H1 (cell line): ENCODE measurements at regions not wholly inside any gene's neighbourhood (a gene's known extent, or its start where the extent isn't known, plus 50 kb on each side); places are given as distances from the start of the nearest gene placed in this dataset.

Experiments used
- CTBP2 ChIP-seq: IDR thresholded peaks from 2 replicates; pipeline ENCODE4 v1.7.0; 2011; ENCODE audit warnings: borderline replicate concordance, mild to moderate bottlenecking, moderate library complexity, mixed read lengths, low read length; ENCODE audit not compliant: insufficient read depth, insufficient read length
- HDAC2 ChIP-seq, 2 experiments: fragments of 300-600 bp in 1 of 2; sonication (generic) in 1 of 2; IDR thresholded peaks; 2 replicates each; pipeline ENCODE4 v1.6.1; 2011 to 2012; ENCODE audit warnings: low read depth in 2 of 2, low read length in 2 of 2, mild to moderate bottlenecking in 2 of 2, moderate library complexity in 2 of 2, borderline replicate concordance in 1 of 2, inconsistent platforms in 1 of 2
- KDM5A ChIP-seq: fragments of 200-600 bp; IDR thresholded peaks from 2 replicates; pipeline ENCODE4 v1.7.1; 2012; ENCODE audit warnings: mild to moderate bottlenecking, low read length, inconsistent platforms, mixed read lengths
- PHF8 ChIP-seq: fragments of 200-600 bp; sonication (generic); conservative IDR thresholded peaks from 2 replicates; pipeline ENCODE4 v1.7.1; 2012; ENCODE audit warnings: low read depth, mild to moderate bottlenecking, inconsistent platforms, low read length, moderate library complexity
- TEAD4 ChIP-seq: IDR thresholded peaks from 2 replicates; pipeline ENCODE4 v1.6.1; 2012; ENCODE audit warnings: low read depth, low read length, inconsistent platforms, mixed read lengths
- TF ChIP-seq, protein P1 (sequence below): fragments of 300-600 bp; sonication (generic); IDR thresholded peaks from 2 replicates; pipeline ENCODE4 v1.7.1; 2012; ENCODE audit warnings: low read length, moderate library complexity, mild to moderate bottlenecking, inconsistent platforms; ENCODE audit not compliant: insufficient replicate concordance

- TF ChIP-seq, protein P1, sequence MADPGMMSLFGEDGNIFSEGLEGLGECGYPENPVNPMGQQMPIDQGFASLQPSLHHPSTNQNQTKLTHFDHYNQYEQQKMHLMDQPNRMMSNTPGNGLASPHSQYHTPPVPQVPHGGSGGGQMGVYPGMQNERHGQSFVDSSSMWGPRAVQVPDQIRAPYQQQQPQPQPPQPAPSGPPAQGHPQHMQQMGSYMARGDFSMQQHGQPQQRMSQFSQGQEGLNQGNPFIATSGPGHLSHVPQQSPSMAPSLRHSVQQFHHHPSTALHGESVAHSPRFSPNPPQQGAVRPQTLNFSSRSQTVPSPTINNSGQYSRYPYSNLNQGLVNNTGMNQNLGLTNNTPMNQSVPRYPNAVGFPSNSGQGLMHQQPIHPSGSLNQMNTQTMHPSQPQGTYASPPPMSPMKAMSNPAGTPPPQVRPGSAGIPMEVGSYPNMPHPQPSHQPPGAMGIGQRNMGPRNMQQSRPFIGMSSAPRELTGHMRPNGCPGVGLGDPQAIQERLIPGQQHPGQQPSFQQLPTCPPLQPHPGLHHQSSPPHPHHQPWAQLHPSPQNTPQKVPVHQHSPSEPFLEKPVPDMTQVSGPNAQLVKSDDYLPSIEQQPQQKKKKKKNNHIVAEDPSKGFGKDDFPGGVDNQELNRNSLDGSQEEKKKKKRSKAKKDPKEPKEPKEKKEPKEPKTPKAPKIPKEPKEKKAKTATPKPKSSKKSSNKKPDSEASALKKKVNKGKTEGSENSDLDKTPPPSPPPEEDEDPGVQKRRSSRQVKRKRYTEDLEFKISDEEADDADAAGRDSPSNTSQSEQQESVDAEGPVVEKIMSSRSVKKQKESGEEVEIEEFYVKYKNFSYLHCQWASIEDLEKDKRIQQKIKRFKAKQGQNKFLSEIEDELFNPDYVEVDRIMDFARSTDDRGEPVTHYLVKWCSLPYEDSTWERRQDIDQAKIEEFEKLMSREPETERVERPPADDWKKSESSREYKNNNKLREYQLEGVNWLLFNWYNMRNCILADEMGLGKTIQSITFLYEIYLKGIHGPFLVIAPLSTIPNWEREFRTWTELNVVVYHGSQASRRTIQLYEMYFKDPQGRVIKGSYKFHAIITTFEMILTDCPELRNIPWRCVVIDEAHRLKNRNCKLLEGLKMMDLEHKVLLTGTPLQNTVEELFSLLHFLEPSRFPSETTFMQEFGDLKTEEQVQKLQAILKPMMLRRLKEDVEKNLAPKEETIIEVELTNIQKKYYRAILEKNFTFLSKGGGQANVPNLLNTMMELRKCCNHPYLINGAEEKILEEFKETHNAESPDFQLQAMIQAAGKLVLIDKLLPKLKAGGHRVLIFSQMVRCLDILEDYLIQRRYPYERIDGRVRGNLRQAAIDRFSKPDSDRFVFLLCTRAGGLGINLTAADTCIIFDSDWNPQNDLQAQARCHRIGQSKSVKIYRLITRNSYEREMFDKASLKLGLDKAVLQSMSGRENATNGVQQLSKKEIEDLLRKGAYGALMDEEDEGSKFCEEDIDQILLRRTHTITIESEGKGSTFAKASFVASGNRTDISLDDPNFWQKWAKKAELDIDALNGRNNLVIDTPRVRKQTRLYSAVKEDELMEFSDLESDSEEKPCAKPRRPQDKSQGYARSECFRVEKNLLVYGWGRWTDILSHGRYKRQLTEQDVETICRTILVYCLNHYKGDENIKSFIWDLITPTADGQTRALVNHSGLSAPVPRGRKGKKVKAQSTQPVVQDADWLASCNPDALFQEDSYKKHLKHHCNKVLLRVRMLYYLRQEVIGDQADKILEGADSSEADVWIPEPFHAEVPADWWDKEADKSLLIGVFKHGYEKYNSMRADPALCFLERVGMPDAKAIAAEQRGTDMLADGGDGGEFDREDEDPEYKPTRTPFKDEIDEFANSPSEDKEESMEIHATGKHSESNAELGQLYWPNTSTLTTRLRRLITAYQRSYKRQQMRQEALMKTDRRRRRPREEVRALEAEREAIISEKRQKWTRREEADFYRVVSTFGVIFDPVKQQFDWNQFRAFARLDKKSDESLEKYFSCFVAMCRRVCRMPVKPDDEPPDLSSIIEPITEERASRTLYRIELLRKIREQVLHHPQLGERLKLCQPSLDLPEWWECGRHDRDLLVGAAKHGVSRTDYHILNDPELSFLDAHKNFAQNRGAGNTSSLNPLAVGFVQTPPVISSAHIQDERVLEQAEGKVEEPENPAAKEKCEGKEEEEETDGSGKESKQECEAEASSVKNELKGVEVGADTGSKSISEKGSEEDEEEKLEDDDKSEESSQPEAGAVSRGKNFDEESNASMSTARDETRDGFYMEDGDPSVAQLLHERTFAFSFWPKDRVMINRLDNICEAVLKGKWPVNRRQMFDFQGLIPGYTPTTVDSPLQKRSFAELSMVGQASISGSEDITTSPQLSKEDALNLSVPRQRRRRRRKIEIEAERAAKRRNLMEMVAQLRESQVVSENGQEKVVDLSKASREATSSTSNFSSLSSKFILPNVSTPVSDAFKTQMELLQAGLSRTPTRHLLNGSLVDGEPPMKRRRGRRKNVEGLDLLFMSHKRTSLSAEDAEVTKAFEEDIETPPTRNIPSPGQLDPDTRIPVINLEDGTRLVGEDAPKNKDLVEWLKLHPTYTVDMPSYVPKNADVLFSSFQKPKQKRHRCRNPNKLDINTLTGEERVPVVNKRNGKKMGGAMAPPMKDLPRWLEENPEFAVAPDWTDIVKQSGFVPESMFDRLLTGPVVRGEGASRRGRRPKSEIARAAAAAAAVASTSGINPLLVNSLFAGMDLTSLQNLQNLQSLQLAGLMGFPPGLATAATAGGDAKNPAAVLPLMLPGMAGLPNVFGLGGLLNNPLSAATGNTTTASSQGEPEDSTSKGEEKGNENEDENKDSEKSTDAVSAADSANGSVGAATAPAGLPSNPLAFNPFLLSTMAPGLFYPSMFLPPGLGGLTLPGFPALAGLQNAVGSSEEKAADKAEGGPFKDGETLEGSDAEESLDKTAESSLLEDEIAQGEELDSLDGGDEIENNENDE, result no peak
- TF ChIP-seq HDAC2 (IDR thresholded peaks at IDR 0.05; ENCODE audit: borderline replicate concordance in 1 of 2, low read depth in 2 of 2, low read length in 2 of 2) (no peak), PHF8 (no peak), CTBP2 (no peak), KDM5A (no peak), TEAD4 (no peak)
These were observed 894.3 kb downstream of the UQCRFS1 start (continued) for GRCh38 chr19:28318469-28319179.
